NCI-H2029 (cell line): ENCODE measurements at regions not wholly inside any gene's neighbourhood (a gene's known extent, or its start where the extent isn't known, plus 50 kb on each side); places are given as distances from the start of the nearest gene placed in this dataset.
"Not testable (repeated sequence)": the region's sequence is repeated elsewhere in the genome, so short reads cannot be mapped to it uniquely, and the experiment has no call there.

Source experiments
- DNase-seq: peaks from one replicate; lab custom pipeline; 2025; lab: John Stamatoyannopoulos, UW

- DNase-seq, result no peak
Observed at GRCh38 chr16:63922560-63922959, 1199.3 kb downstream of the CDH11 start.

- no peak for DNase-seq
Observed at GRCh38 chr16:63921737-63922295, 1200.0 kb downstream of the CDH11 start.

GRCh38 chr16:63913290-63913689, 1208.6 kb downstream of the CDH11 start:
- no peak for DNase-seq

GRCh38 chr16:63907251-63907650, 1214.6 kb downstream of the CDH11 start:
- DNase-seq, result no peak

GRCh38 chr16:63904930-63905329, 1216.9 kb downstream of the CDH11 start:
- no peak for DNase-seq

- DNase-seq, result no peak
Observed at GRCh38 chr16:63904182-63904581, 1217.7 kb downstream of the CDH11 start.

- DNase-seq, result no peak
Observed at GRCh38 chr16:63896383-63897109, 1225.3 kb downstream of the CDH11 start.

GRCh38 chr16:63890723-63891122, 1231.1 kb downstream of the CDH11 start:
- DNase-seq, result no peak

GRCh38 chr16:63890081-63890480, 1231.8 kb downstream of the CDH11 start:
- no peak for DNase-seq

GRCh38 chr16:63883091-63883490, 1238.8 kb downstream of the CDH11 start:
- no peak for DNase-seq

GRCh38 chr16:63882576-63882975, 1239.3 kb downstream of the CDH11 start:
- no peak for DNase-seq

- DNase-seq, result no peak
Observed at GRCh38 chr16:63880948-63881347, 1240.9 kb downstream of the CDH11 start.

- no peak for DNase-seq
Observed at GRCh38 chr16:63877401-63877800, 1244.5 kb downstream of the CDH11 start.

GRCh38 chr16:63876103-63876502, 1245.8 kb downstream of the CDH11 start:
- no peak for DNase-seq

- DNase-seq, result not testable (repeated sequence)
Observed at GRCh38 chr16:63860700-63861099, 1261.2 kb downstream of the CDH11 start.

GRCh38 chr16:63856537-63856936, 1265.3 kb downstream of the CDH11 start:
- no peak for DNase-seq

GRCh38 chr16:63850979-63851378, 1270.9 kb downstream of the CDH11 start:
- no peak for DNase-seq

- DNase-seq, result no peak
Observed at GRCh38 chr16:63841271-63841670, 1280.6 kb downstream of the CDH11 start.

- DNase-seq, result no peak
Observed at GRCh38 chr16:63830061-63830460, 1291.8 kb downstream of the CDH11 start.

GRCh38 chr16:63822818-63823217, 1299.0 kb downstream of the CDH11 start:
- DNase-seq, result no peak

GRCh38 chr16:63816276-63816675, 1305.6 kb downstream of the CDH11 start:
- DNase-seq, result no peak

GRCh38 chr16:63813862-63814261, 1308.0 kb downstream of the CDH11 start:
- no peak for DNase-seq

GRCh38 chr16:63808730-63809129, 1313.1 kb downstream of the CDH11 start:
- DNase-seq, result no peak
